Heart right ventricle (tissue), 16 donors: ENCODE measurements at regions not wholly inside any gene's neighbourhood (a gene's known extent, or its start where the extent isn't known, plus 50 kb on each side); places are given as distances from the start of the nearest gene placed in this dataset.

Experiments used
- ATAC-seq, 8 donors: fragments of 200-7000 bp; cut with Tn5 transposase; one replicate each; pipeline ENCODE4 v1.9.1; 2020; ENCODE audit warnings: mild to moderate bottlenecking in 8 of 8, moderate library complexity in 8 of 8, moderate number of reproducible peaks in 1 of 8
- DNase-seq, 2 donors: peaks; one replicate each; pipeline ENCODE4 v3.0.0-alpha.2; 2020
- H3K27ac ChIP-seq, 10 donors: fragments of 200-600 bp; sonication (generic) in 2 of 10; one replicate each; pipeline versions ENCODE4 v1.5.0 to v1.8.0; 2020 to 2022; ENCODE audit warnings: mild to moderate bottlenecking in 3 of 10
- H3K27me3 ChIP-seq, 7 donors: fragments of 200-600 bp; one replicate each; pipeline ENCODE4 v1.8.0; 2021 to 2022; ENCODE audit warnings: mild to moderate bottlenecking in 2 of 7
- H3K36me3 ChIP-seq, 9 donors: fragments of 200-600 bp; sonication (generic) in 1 of 9; one replicate each; pipeline versions ENCODE4 v1.5.0 to v1.8.0; 2020 to 2022; ENCODE audit warnings: mild to moderate bottlenecking in 2 of 9
- H3K4me1 ChIP-seq, 9 donors: fragments of 200-600 bp; sonication (generic) in 1 of 9; one replicate each; pipeline versions ENCODE4 v1.5.0 to v1.8.0; 2020 to 2022; ENCODE audit warnings: mild to moderate bottlenecking in 4 of 9
- H3K4me3 ChIP-seq, 10 donors: fragments of 200-600 bp; sonication (generic) in 2 of 10; one replicate each; pipeline versions ENCODE4 v1.5.0 to v1.8.0; 2020 to 2022; ENCODE audit warnings: mild to moderate bottlenecking in 7 of 10, moderate library complexity in 2 of 10
- H3K9me3 ChIP-seq, 11 donors: fragments of 200-600 bp in 10 of 11; sonication (generic) in 2 of 11; one replicate each; pipeline versions ENCODE4 v1.5.0 to v1.8.0; 2013 to 2022; ENCODE audit warnings: mild to moderate bottlenecking in 2 of 11, control low read depth in 1 of 11, moderate library complexity in 1 of 11
- WGBS, 2 donors: extraction: QIAGEN DNeasy Blood & Tissue Kit; methylation state at CpG; one replicate each; pipeline ENCODE4 v1.1.7; 2013; ENCODE audit warnings: inconsistent platforms in 1 of 2; 5-methylcytosine and 5-hydroxymethylcytosine counted together
- intact Hi-C, 10 donors: fragments of 100-400 bp; cut with DNase I; formaldehyde crosslinking; loops; one replicate each; pipeline versions ENCODE4 v1.11.1 to v1.14.2; 2022
- TF ChIP-seq, protein P1 (sequence below), 9 donors: fragments of 200-600 bp; sonication (generic) in 2 of 9; IDR thresholded peaks; one replicate each; pipeline versions ENCODE4 v1.5.0 to v1.8.0; 2021 to 2022; ENCODE audit warnings: antibody characterized with exemption in 9 of 9, mild to moderate bottlenecking in 5 of 9, moderate library complexity in 1 of 9
- donor health status: Arrhythmogenic right ventricular cardiomyopathy.
- donor health status: ischemic (EF 13 %, LVEDD 7.1; RV severe dilation, severe dysfunction).
- donor health status: healthy with polysubstance abuse.
- donor health status: DM: no; HTN: yes; CAD: no.
- donor health status: DM: no; HTN: no; CAD: no.
- donor health status: ischemic (EF 25% LVEDD 6.9; RV normal size, moderate dysfunction).
- donor health status: ischemic (EF 25% LVEDD 5.7; RV mildly dilated, moderate dysfunction).
- donor health status: healthy.
- donor health status: DM: yes; HTN: yes; CAD: no.
- donor health status: Ischemic cardiomyopathy.
- donor health status: ischemic (EF 35%, LVEDD 5.7; RV mildly dilated, moderate dysfunction).
- donor health status: nonischemic (EF 11% LVEDD 7.7; RV severe dilation, severe dysfunction).
- donor health status: DM: yes; HTN: yes; CAD: no.
- donor health status: PGD.
- donor health status: ischemic (EF 29% LVEDD 5.4; RV normal size, mild dysfunction).
- donor health status: nonischemic (EF 23%, LVEDD 6.1; RV moderate dilation, normal function).

DNA sequence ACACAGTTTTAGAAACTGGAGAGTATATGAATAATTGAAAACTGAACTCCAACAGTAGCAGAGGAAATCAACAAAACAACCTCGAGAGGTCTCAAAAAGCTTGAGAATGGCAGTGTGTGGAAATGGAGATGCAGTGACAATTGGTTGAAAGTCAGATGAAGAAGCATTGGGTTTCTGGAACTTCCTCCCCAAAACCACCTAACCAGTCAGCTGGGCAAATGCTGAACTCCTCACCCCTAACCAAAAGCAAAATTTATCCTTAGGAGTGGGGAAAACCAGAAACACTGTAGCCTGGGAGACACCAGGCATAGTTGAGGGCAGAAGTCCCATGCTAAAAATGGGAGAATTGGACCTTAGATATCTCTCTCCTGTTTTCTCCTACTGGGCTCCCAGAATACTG lies 109.9 kb downstream of the TANC2 start:
- ATAC-seq, result no peak
- no peak for DNase-seq
- Histone ChIP-seq H3K36me3 (no peaks in the 10 kb centered on the region), H3K4me1 (no peaks in the 10 kb centered on the region), H3K9me3 (no peaks in the 10 kb centered on the region), H3K4me3 (no peak overlapping the region), H3K27me3 (no peaks in the 10 kb centered on the region), H3K27ac (no peak overlapping the region)
- 84 to 87% methylated on average over 1 of the region's 1 CpG for WGBS, 2 donors
- intact Hi-C loops, result no loop called here
- TF ChIP-seq, protein P1, sequence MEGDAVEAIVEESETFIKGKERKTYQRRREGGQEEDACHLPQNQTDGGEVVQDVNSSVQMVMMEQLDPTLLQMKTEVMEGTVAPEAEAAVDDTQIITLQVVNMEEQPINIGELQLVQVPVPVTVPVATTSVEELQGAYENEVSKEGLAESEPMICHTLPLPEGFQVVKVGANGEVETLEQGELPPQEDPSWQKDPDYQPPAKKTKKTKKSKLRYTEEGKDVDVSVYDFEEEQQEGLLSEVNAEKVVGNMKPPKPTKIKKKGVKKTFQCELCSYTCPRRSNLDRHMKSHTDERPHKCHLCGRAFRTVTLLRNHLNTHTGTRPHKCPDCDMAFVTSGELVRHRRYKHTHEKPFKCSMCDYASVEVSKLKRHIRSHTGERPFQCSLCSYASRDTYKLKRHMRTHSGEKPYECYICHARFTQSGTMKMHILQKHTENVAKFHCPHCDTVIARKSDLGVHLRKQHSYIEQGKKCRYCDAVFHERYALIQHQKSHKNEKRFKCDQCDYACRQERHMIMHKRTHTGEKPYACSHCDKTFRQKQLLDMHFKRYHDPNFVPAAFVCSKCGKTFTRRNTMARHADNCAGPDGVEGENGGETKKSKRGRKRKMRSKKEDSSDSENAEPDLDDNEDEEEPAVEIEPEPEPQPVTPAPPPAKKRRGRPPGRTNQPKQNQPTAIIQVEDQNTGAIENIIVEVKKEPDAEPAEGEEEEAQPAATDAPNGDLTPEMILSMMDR (IDR thresholded peaks at IDR 0.05), result no peak

DNA sequence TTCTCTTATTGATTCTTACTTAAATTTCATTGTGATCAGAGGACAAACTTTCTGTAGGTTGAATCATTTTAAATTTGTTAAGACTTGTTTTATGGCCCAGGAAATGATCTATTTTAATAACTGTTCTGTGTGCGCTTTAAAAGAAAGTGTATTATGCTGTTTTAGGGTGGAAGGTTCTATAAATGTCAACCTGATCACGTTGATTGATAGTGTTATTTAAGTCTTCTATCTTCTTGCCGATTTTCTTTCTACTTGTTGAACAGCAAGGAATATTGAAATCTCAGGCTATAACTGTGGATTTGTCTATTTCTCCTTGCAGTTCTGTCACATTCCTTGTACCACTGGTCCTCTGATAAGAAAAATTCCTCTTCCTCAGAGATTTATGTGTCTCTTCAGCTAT lies 112.7 kb downstream of the TANC2 start:
- H3K27ac ChIP-seq, result no peak overlapping the region
- no peaks in the 10 kb centered on the region for H3K4me1 ChIP-seq
- 78 to 81% methylated on average over 3 of the region's 3 CpGs for WGBS, 2 donors
- H3K9me3 ChIP-seq, result no peaks in the 10 kb centered on the region
- H3K4me3 ChIP-seq, result no peak overlapping the region
- ATAC-seq, result no peak
- H3K36me3 ChIP-seq, result no peaks in the 10 kb centered on the region
- intact Hi-C loops, result no loop called here
- DNase-seq, result no peak
- TF ChIP-seq, protein P1 (IDR thresholded peaks at IDR 0.05), result no peak
- no peaks in the 10 kb centered on the region for H3K27me3 ChIP-seq

GRCh38 chr17:63082273-63082861 lies 116.3 kb downstream of the TANC2 start:
- intact Hi-C loops, result loop anchor here in 9 of 10 donors (2.0 to 5.0 kb wide), 4 partner anchors 18 to 325 kb away; no protein-coding TSS in a partner anchor
- TF ChIP-seq, protein P1 (IDR thresholded peaks at IDR 0.05), result peak; percentile 12 to 62 (median 45)
- DNase-seq (no peak), ATAC-seq (no peak)
- Histone ChIP-seq H3K4me1 (no peaks in the 10 kb centered on the region), H3K9me3 (peaks cover 0 to 7% (median 0%) of the 10 kb centered on the region in 11 donors), H3K36me3 (no peaks in the 10 kb centered on the region), H3K4me3 (no peak overlapping the region), H3K27me3 (no peaks in the 10 kb centered on the region), H3K27ac (no peak overlapping the region)
- WGBS, 2 donors, result 90 to 97% methylated on average over 2 of the region's 2 CpGs

DNA sequence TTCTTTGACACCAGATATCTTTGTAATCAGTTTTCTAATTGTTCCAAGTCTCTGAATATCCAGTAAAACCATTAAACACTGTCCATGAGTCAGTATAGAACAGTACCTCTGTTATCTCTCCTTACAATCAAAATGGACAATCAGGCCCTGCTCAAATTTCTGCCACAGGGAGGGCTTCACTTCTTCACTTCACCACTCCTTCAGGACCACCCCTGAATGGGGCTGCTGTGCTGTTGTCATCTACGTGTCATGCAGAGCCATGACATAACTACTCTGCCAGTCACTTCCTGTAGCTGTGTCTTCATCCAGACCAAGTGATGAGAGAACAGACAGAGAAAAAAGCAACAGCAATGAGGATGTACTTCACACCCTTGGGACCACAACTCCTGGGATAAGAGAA lies 116.9 kb downstream of the TANC2 start:
- intact Hi-C loops, result loop anchor here in 9 of 10 donors (2.0 to 5.0 kb wide), 4 partner anchors 18 to 324 kb away; no protein-coding TSS in a partner anchor
- 97% methylated on average over 1 of the region's 1 CpG for WGBS, 2 donors

More for the DNA sequence above, 116.9 kb downstream of the TANC2 start:
- no peak for ATAC-seq
- Histone ChIP-seq H3K4me3 (no peak overlapping the region), H3K36me3 (no peaks in the 10 kb centered on the region), H3K27ac (no peak overlapping the region), H3K9me3 (peaks cover 0 to 8% (median 0%) of the 10 kb centered on the region in 11 donors), H3K27me3 (no peaks in the 10 kb centered on the region), H3K4me1 (no peaks in the 10 kb centered on the region)
- DNase-seq, result no peak
- TF ChIP-seq, protein P1 (IDR thresholded peaks at IDR 0.05), result no peak
